Uterus (tissue), 3 donors: ENCODE measurements at regions not wholly inside any gene's neighbourhood (a gene's known extent, or its start where the extent isn't known, plus 50 kb on each side); places are given as distances from the start of the nearest gene placed in this dataset.
"Not testable (repeated sequence)": the region's sequence is repeated elsewhere in the genome, so short reads cannot be mapped to it uniquely, and the experiment has no call there.

ENCODE experiments used
- DNase-seq, 2 donors: peaks; one replicate each; pipeline ENCODE4 v3.0.0-alpha.2; 2019 to 2020
- H3K27ac ChIP-seq, 2 donors: fragments of 200-600 bp; sonication (generic); 1 replicate in 1 of 2; 2 replicates in 1 of 2; pipeline ENCODE4 v1.5.1; 2016 to 2018
- H3K27me3 ChIP-seq, 2 donors: fragments of 200-600 bp; sonication (generic); one replicate each; pipeline ENCODE4 v1.5.1; 2018 to 2019; ENCODE audit warnings: control low read depth in 1 of 2
- H3K36me3 ChIP-seq, 2 donors: fragments of 200-600 bp; sonication (generic); one replicate each; pipeline ENCODE4 v1.5.1; 2019; ENCODE audit warnings: control low read depth in 1 of 2
- H3K4me1 ChIP-seq, 2 donors: fragments of 200-600 bp; sonication (generic); one replicate each; pipeline ENCODE4 v1.5.1; 2018 to 2019; ENCODE audit warnings: control low read depth in 1 of 2
- H3K4me3 ChIP-seq, 2 donors: fragments of 200-600 bp; sonication (generic); 1 replicate in 1 of 2; 2 replicates in 1 of 2; pipeline ENCODE4 v1.5.1; 2018 to 2019; ENCODE audit warnings: mild to moderate bottlenecking in 1 of 2
- H3K9me3 ChIP-seq, 2 donors: fragments of 200-600 bp; sonication (generic); one replicate each; pipeline ENCODE4 v1.5.1; 2019; ENCODE audit warnings: control low read depth in 1 of 2
- intact Hi-C: fragments of 100-400 bp; cut with DNase I; formaldehyde crosslinking; loops from one replicate; pipeline ENCODE4 v1.15.1; 2023; ENCODE audit warnings: low total_unique reads
- donor health status: DM: yes; HTN: yes; CAD: no.

GRCh38 chr17:20667712-20668111 lies 88.2 kb downstream of the CDRT15L2 start:
- H3K4me3 ChIP-seq, intact Hi-C loops, H3K4me1 ChIP-seq, H3K27me3 ChIP-seq, H3K9me3 ChIP-seq, DNase-seq, H3K27ac ChIP-seq, H3K36me3 ChIP-seq: not testable (repeated sequence)

- H3K4me3 ChIP-seq, H3K27me3 ChIP-seq, H3K36me3 ChIP-seq, H3K27ac ChIP-seq, DNase-seq, H3K9me3 ChIP-seq, H3K4me1 ChIP-seq, intact Hi-C loops: not testable (repeated sequence)
Measured at GRCh38 chr17:20668316-20668715, 88.8 kb downstream of the CDRT15L2 start.

GRCh38 chr17:20668868-20669267 lies 89.3 kb downstream of the CDRT15L2 start:
- DNase-seq, H3K27ac ChIP-seq, H3K4me1 ChIP-seq, H3K9me3 ChIP-seq, H3K36me3 ChIP-seq, H3K4me3 ChIP-seq, intact Hi-C loops, H3K27me3 ChIP-seq: not testable (repeated sequence)

- H3K4me3 ChIP-seq, H3K27me3 ChIP-seq, DNase-seq, H3K4me1 ChIP-seq, intact Hi-C loops, H3K36me3 ChIP-seq, H3K27ac ChIP-seq, H3K9me3 ChIP-seq: not testable (repeated sequence)
Measured at GRCh38 chr17:20670506-20670905, 91.0 kb downstream of the CDRT15L2 start.

- H3K27ac ChIP-seq, DNase-seq, H3K4me3 ChIP-seq, intact Hi-C loops, H3K36me3 ChIP-seq, H3K27me3 ChIP-seq, H3K4me1 ChIP-seq, H3K9me3 ChIP-seq: not testable (repeated sequence)
Measured at GRCh38 chr17:20674374-20674773, 94.8 kb downstream of the CDRT15L2 start.

- H3K4me3 ChIP-seq, H3K4me1 ChIP-seq, H3K27me3 ChIP-seq, H3K27ac ChIP-seq, DNase-seq, intact Hi-C loops, H3K36me3 ChIP-seq, H3K9me3 ChIP-seq: not testable (repeated sequence)
Measured at GRCh38 chr17:20675707-20676106, 96.2 kb downstream of the CDRT15L2 start.

- DNase-seq, intact Hi-C loops, H3K27ac ChIP-seq, H3K4me3 ChIP-seq, H3K9me3 ChIP-seq, H3K4me1 ChIP-seq, H3K27me3 ChIP-seq, H3K36me3 ChIP-seq: not testable (repeated sequence)
Measured at GRCh38 chr17:20676656-20677055, 97.1 kb downstream of the CDRT15L2 start.

- H3K27me3 ChIP-seq, intact Hi-C loops, H3K4me1 ChIP-seq, H3K9me3 ChIP-seq, H3K27ac ChIP-seq, H3K36me3 ChIP-seq, DNase-seq, H3K4me3 ChIP-seq: not testable (repeated sequence)
Measured at GRCh38 chr17:20677469-20677868, 97.9 kb downstream of the CDRT15L2 start.

GRCh38 chr17:20678424-20678823 lies 98.9 kb downstream of the CDRT15L2 start:
- H3K9me3 ChIP-seq, DNase-seq, H3K27ac ChIP-seq, H3K27me3 ChIP-seq, H3K4me1 ChIP-seq, H3K36me3 ChIP-seq, H3K4me3 ChIP-seq, intact Hi-C loops: not testable (repeated sequence)

- H3K27ac ChIP-seq, intact Hi-C loops, DNase-seq, H3K36me3 ChIP-seq, H3K27me3 ChIP-seq, H3K4me1 ChIP-seq, H3K4me3 ChIP-seq, H3K9me3 ChIP-seq: not testable (repeated sequence)
Measured at GRCh38 chr17:20681746-20682722, 102.5 kb downstream of the CDRT15L2 start.

GRCh38 chr17:20683651-20684229 lies 104.2 kb downstream of the CDRT15L2 start:
- H3K9me3 ChIP-seq, H3K4me3 ChIP-seq, intact Hi-C loops, DNase-seq, H3K27me3 ChIP-seq, H3K4me1 ChIP-seq, H3K27ac ChIP-seq, H3K36me3 ChIP-seq: not testable (repeated sequence)

GRCh38 chr17:20684975-20685374 lies 105.5 kb downstream of the CDRT15L2 start:
- intact Hi-C loops, H3K27ac ChIP-seq, H3K4me1 ChIP-seq, H3K36me3 ChIP-seq, H3K9me3 ChIP-seq, DNase-seq, H3K27me3 ChIP-seq, H3K4me3 ChIP-seq: not testable (repeated sequence)

GRCh38 chr17:20687584-20687983 lies 108.1 kb downstream of the CDRT15L2 start:
- DNase-seq, intact Hi-C loops, H3K9me3 ChIP-seq, H3K36me3 ChIP-seq, H3K27ac ChIP-seq, H3K4me1 ChIP-seq, H3K27me3 ChIP-seq, H3K4me3 ChIP-seq: not testable (repeated sequence)
